Progenitor cell of endocrine pancreas (in vitro differentiated cells): ENCODE measurements at regions not wholly inside any gene's neighbourhood (a gene's known extent, or its start where the extent isn't known, plus 50 kb on each side); places are given as distances from the start of the nearest gene placed in this dataset.
A peak's percentile ranks its signal among the peaks of the same experiment; 100 is the strongest.

Experiments used
- DNase-seq: peaks from one replicate; pipeline ENCODE4 v3.0.0; 2021; ENCODE audit warnings: low spot score; ENCODE audit not compliant: unreplicated experiment
- H3K27ac Mint-ChIP-seq: 2 replicates; pipeline ENCODE4 v1.8.0; 2021; ENCODE audit warnings: mild to moderate bottlenecking, moderate library complexity, mixed read lengths
- H3K27me3 Mint-ChIP-seq: 2 replicates; pipeline ENCODE4 v1.8.0; 2021; ENCODE audit warnings: mixed read lengths
- H3K36me3 Mint-ChIP-seq: 2 replicates; pipeline ENCODE4 v1.8.0; 2022; ENCODE audit warnings: mixed read lengths; ENCODE audit not compliant: insufficient read depth
- H3K4me1 Mint-ChIP-seq: 2 replicates; pipeline ENCODE4 v1.8.0; 2021; ENCODE audit warnings: low read depth, mixed read lengths
- H3K4me3 Mint-ChIP-seq: 2 replicates; pipeline ENCODE4 v1.8.0; 2021; ENCODE audit warnings: low read depth, mild to moderate bottlenecking, moderate library complexity, mixed read lengths
- H3K9me3 Mint-ChIP-seq: 2 replicates; pipeline ENCODE4 v1.8.0; 2021; ENCODE audit warnings: low read depth, mixed read lengths
- TF ChIP-seq, protein P1 (sequence below): fragments of 200-600 bp; sonication (generic); IDR thresholded peaks from one replicate; pipeline ENCODE4 v1.5.0; 2021; ENCODE audit warnings: antibody characterized with exemption, mild to moderate bottlenecking; ENCODE audit not compliant: unreplicated experiment

- Mint-ChIP-seq H3K4me1 (peaks cover 8% of the 10 kb centered on the region), H3K27me3 (peaks cover 21% of the 10 kb centered on the region)
- no peak for DNase-seq
These were observed 84.8 kb downstream of the MRPL14 start for GRCh38 chr6:44042261-44042988.

DNA sequence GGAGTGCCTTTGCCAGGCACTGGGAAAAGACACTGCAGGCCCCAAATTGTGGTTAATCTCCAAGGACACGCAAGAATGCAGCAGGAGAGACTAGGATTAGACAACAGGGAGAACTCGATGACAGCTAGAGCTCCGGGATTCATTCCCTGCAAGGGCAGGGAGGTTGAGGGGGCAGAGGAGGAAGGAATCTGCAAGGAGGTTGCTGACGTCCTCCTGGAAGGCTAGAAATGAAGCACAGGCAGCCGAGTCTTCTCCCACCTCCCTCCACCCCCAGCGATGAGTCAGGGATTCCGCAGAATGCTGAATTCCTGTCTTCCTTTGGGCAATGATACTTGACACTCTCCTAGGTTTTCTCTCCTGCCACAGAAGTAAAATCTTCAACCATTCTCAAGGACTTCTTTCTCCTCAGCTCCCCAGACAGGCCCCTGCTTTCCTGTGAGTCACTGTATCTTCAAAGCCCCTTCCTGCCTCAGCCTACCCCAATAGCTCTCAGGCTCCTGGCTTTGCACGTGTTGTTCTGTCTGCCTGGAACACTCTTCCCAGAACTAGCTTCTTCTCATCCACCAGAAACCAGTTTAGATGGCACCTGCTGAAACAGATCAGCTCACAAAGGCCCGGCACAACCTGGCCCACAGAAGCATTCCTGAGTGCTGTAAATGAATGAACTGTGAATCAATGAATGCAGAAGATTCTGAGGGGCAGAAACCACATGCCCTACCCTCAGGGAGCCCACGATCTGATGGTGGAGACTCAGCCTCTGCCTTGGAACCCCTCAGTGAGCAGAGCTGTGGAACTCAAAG lies 85.6 kb downstream of the MRPL14 start:
- TF ChIP-seq, protein P1, sequence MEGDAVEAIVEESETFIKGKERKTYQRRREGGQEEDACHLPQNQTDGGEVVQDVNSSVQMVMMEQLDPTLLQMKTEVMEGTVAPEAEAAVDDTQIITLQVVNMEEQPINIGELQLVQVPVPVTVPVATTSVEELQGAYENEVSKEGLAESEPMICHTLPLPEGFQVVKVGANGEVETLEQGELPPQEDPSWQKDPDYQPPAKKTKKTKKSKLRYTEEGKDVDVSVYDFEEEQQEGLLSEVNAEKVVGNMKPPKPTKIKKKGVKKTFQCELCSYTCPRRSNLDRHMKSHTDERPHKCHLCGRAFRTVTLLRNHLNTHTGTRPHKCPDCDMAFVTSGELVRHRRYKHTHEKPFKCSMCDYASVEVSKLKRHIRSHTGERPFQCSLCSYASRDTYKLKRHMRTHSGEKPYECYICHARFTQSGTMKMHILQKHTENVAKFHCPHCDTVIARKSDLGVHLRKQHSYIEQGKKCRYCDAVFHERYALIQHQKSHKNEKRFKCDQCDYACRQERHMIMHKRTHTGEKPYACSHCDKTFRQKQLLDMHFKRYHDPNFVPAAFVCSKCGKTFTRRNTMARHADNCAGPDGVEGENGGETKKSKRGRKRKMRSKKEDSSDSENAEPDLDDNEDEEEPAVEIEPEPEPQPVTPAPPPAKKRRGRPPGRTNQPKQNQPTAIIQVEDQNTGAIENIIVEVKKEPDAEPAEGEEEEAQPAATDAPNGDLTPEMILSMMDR, result no peak
- no peaks in the 10 kb centered on the region for H3K36me3 Mint-ChIP-seq
- DNase-seq, result no peak
- H3K4me3 Mint-ChIP-seq, result no peak overlapping the region
- peaks cover 16% of the 10 kb centered on the region for H3K27me3 Mint-ChIP-seq
- H3K27ac Mint-ChIP-seq, result peak overlapping the region; percentile 46
- H3K4me1 Mint-ChIP-seq, result peaks cover 8% of the 10 kb centered on the region
- no peaks in the 10 kb centered on the region for H3K9me3 Mint-ChIP-seq

More at GRCh38 chr6:44042261-44042988, 84.8 kb downstream of the MRPL14 start:
- Mint-ChIP-seq H3K36me3 (no peaks in the 10 kb centered on the region), H3K9me3 (no peaks in the 10 kb centered on the region), H3K27ac (peak overlapping the region; percentile 15), H3K4me3 (no peak overlapping the region)
- TF ChIP-seq, protein P1, result no peak

DNA sequence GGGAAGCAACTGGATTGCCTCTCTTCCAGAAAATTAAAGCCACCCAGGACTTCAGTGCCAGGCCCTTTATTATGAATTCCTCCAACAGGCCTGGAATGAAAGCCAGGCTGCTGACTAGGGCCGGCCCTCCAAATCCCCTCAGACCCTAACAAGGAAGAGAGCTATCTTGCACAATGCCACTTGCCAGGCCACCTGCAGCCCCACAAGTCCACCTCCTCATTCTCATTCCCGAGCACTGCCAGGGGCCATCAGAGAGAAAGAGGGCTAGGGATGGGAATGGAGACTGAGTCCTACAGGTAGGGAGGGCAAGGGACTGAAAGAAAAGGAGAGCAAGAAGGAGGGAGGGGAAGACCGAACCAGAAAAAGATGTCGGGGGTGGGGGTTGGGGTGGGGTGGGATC lies 86.5 kb downstream of the MRPL14 start:
- Mint-ChIP-seq H3K4me1 (peaks cover 8% of the 10 kb centered on the region), H3K4me3 (no peak overlapping the region), H3K27me3 (peaks cover 16% of the 10 kb centered on the region), H3K36me3 (no peaks in the 10 kb centered on the region), H3K27ac (no peak overlapping the region), H3K9me3 (no peaks in the 10 kb centered on the region)
- TF ChIP-seq, protein P1, result no peak
- no peak for DNase-seq

DNA sequence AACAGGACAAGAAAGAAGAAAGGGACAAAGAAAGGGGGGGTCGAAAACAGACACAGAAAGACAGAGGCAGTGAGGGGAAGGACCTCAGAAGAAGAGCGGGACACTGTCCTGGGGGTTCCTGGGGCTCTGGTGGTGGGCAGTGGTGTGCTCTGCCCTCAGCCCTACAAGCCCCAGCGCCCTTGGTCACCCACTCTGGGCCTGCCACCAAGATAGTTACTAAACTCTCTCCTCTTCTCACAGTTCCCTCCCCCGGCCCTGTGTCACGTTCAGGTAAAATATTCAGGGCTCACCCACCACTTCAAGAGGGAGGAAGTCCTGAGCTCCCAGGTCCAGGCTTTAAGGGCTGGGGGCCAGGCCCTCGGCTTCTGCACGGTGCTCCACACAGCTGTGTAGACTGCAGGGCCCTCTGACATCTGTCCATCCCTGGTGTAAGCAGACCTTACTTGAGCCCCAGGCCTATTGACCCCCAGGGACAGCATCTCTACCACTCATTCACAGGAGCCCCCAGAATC lies 87.4 kb downstream of the MRPL14 start:
- Mint-ChIP-seq H3K4me1 (peaks cover 8% of the 10 kb centered on the region), H3K4me3 (no peak overlapping the region), H3K9me3 (no peaks in the 10 kb centered on the region), H3K36me3 (no peaks in the 10 kb centered on the region), H3K27ac (no peak overlapping the region), H3K27me3 (peaks cover 16% of the 10 kb centered on the region)
- TF ChIP-seq, protein P1, result no peak
- no peak for DNase-seq

GRCh38 chr6:44039191-44039719 lies 88.0 kb downstream of the MRPL14 start:
- Mint-ChIP-seq H3K4me3 (no peak overlapping the region), H3K27ac (no peak overlapping the region), H3K4me1 (peaks cover 8% of the 10 kb centered on the region), H3K27me3 (peaks cover 16% of the 10 kb centered on the region), H3K9me3 (no peaks in the 10 kb centered on the region), H3K36me3 (no peaks in the 10 kb centered on the region)
- TF ChIP-seq, protein P1, result no peak
- DNase-seq, result no peak
